KMS-11 (cell line): ENCODE measurements at regions not wholly inside any gene's neighbourhood (a gene's known extent, or its start where the extent isn't known, plus 50 kb on each side); places are given as distances from the start of the nearest gene placed in this dataset.

Experiments used
- H2AFZ ChIP-seq: fragments of 200-600 bp; sonication (generic); 2 replicates; pipeline ENCODE4 v1.6.1; 2016; ENCODE audit warnings: antibody characterized with exemption, mixed run types, low read depth
- H3K27ac ChIP-seq: fragments of 200-600 bp; sonication (generic); 2 replicates; pipeline ENCODE4 v1.6.1; 2016; ENCODE audit warnings: mild to moderate bottlenecking, mixed run types
- H3K27me3 ChIP-seq: fragments of 200-600 bp; sonication (generic); 2 replicates; pipeline ENCODE4 v1.6.1; 2017; ENCODE audit warnings: mild to moderate bottlenecking, low read depth, mixed run types, moderate library complexity; ENCODE audit not compliant: insufficient read depth
- H3K36me3 ChIP-seq: fragments of 200-600 bp; sonication (generic); 2 replicates; pipeline ENCODE4 v1.6.1; 2017; ENCODE audit warnings: mild to moderate bottlenecking, mixed run types; ENCODE audit not compliant: insufficient read depth
- H3K4me1 ChIP-seq: fragments of 200-600 bp; sonication (generic); 2 replicates; pipeline ENCODE4 v1.6.1; 2016; ENCODE audit warnings: mild to moderate bottlenecking, low read depth, mixed run types; ENCODE audit not compliant: poor library complexity, severe bottlenecking
- H3K4me2 ChIP-seq: fragments of 200-600 bp; sonication (generic); 2 replicates; pipeline ENCODE4 v1.7.0; 2016; ENCODE audit warnings: mild to moderate bottlenecking, mixed run types
- H3K4me3 ChIP-seq: fragments of 200-600 bp; sonication (generic); IDR thresholded peaks from 2 replicates; pipeline ENCODE4 v1.6.1; 2017; ENCODE audit warnings: low read depth, low read length, mixed read lengths; ENCODE audit not compliant: insufficient read depth
- H3K79me2 ChIP-seq: fragments of 200-600 bp; sonication (generic); 2 replicates; pipeline ENCODE4 v1.6.1; 2016; ENCODE audit warnings: low read depth, mixed run types; ENCODE audit not compliant: insufficient read depth
- H3K9ac ChIP-seq: fragments of 200-600 bp; sonication (generic); 2 replicates; pipeline ENCODE4 v1.6.1; 2016; ENCODE audit warnings: mild to moderate bottlenecking, mixed run types
- H4K20me1 ChIP-seq: fragments of 200-600 bp; sonication (generic); 2 replicates; pipeline ENCODE4 v1.6.1; 2016; ENCODE audit warnings: mild to moderate bottlenecking, mixed run types; ENCODE audit not compliant: insufficient read depth
- CTCF ChIP-seq: fragments of 200-600 bp; sonication (generic); conservative IDR thresholded peaks from 2 replicates; pipeline ENCODE4 v1.6.1; 2017; ENCODE audit warnings: low read depth, mild to moderate bottlenecking, antibody characterized with exemption, low read length, moderate library complexity, mixed read lengths

- Histone ChIP-seq H3K79me2 (no peaks in the 10 kb centered on the region), H2AFZ (no peak overlapping the region), H3K27ac (no peak overlapping the region), H3K9ac (no peak overlapping the region), H4K20me1 (no peaks in the 10 kb centered on the region), H3K36me3 (no peaks in the 10 kb centered on the region), H3K4me2 (no peak overlapping the region), H3K4me3 (no peak overlapping the region), H3K27me3 (no peaks in the 10 kb centered on the region), H3K4me1 (no peaks in the 10 kb centered on the region)
- TF ChIP-seq CTCF, result no peak
These were observed 49.6 kb upstream of the KIF2A start for GRCh38 chr5:62256161-62257019.
